Natural killer cell (primary cell): ENCODE measurements at regions not wholly inside any gene's neighbourhood (a gene's known extent, or its start where the extent isn't known, plus 50 kb on each side); places are given as distances from the start of the nearest gene placed in this dataset.
"Not testable (repeated sequence)": the region's sequence is repeated elsewhere in the genome, so short reads cannot be mapped to it uniquely, and the experiment has no call there.

Experiments
- ATAC-seq, 3 donors: fragments of 150-1000 bp in 2 of 3; fragments of 200-7000 bp in 1 of 3; cut with Tn5 transposase; 1 replicate in 1 of 3; 2 replicates in 2 of 3; pipeline ENCODE4 v1.10.0; 2021; ENCODE audit warnings: mild to moderate bottlenecking in 2 of 3, moderate library complexity in 2 of 3
- DNase-seq, 2 donors: peaks; one replicate each; pipeline versions ENCODE4 v3.0.0 to v3.0.0-alpha.2; 2013 to 2021; ENCODE audit warnings: mixed read lengths in 1 of 2
- H3K27ac ChIP-seq: one replicate; pipeline ENCODE4 v1.5.1; 2013; ENCODE audit warnings: mild to moderate bottlenecking, low read length
- H3K27me3 ChIP-seq: one replicate; pipeline ENCODE4 v1.6.1; 2013; ENCODE audit warnings: low read length; ENCODE audit not compliant: control insufficient read depth, insufficient read depth
- H3K36me3 ChIP-seq: one replicate; pipeline ENCODE4 v1.6.1; 2013; ENCODE audit warnings: low read length; ENCODE audit not compliant: control insufficient read depth, insufficient read depth
- H3K4me1 ChIP-seq: one replicate; pipeline ENCODE4 v1.6.1; 2013; ENCODE audit warnings: low read length; ENCODE audit not compliant: control insufficient read depth, insufficient read depth
- H3K4me3 ChIP-seq: one replicate; pipeline ENCODE4 v1.5.1; 2013; ENCODE audit warnings: low read length
- H3K9me3 ChIP-seq: one replicate; pipeline ENCODE4 v1.6.1; 2013; ENCODE audit warnings: low read length; ENCODE audit not compliant: control insufficient read depth, insufficient read depth
- H3K27ac Mint-ChIP-seq, 2 donors: one replicate each; pipeline ENCODE4 v1.8.0; 2022; ENCODE audit warnings: mild to moderate bottlenecking in 2 of 2, mixed read lengths in 2 of 2, moderate library complexity in 1 of 2
- H3K27me3 Mint-ChIP-seq, 2 donors: one replicate each; pipeline ENCODE4 v1.8.0; 2022; ENCODE audit warnings: low read depth in 2 of 2, mixed read lengths in 2 of 2
- H3K36me3 Mint-ChIP-seq: one replicate; pipeline ENCODE4 v1.8.0; 2022; ENCODE audit warnings: mixed read lengths
- H3K4me1 Mint-ChIP-seq, 2 donors: one replicate each; pipeline ENCODE4 v1.8.0; 2022; ENCODE audit warnings: mixed read lengths in 2 of 2
- H3K4me3 Mint-ChIP-seq: one replicate; pipeline ENCODE4 v1.8.0; 2022; ENCODE audit warnings: mild to moderate bottlenecking, moderate library complexity, mixed read lengths
- H3K9me3 Mint-ChIP-seq, 2 donors: one replicate each; pipeline ENCODE4 v1.8.0; 2022; ENCODE audit warnings: mixed read lengths in 2 of 2
- WGBS: methylation state at CpG from one replicate; pipeline ENCODE4 v1.1.7; 2013; ENCODE audit warnings: missing lambda C conversion rate; ENCODE audit not compliant: insufficient coverage; 5-methylcytosine and 5-hydroxymethylcytosine counted together
- intact Hi-C: fragments of 100-400 bp; cut with micrococcal nuclease; formaldehyde crosslinking; loops from one replicate; pipeline ENCODE4 v1.14.2; 2022
- TF ChIP-seq, protein P1 (sequence below): fragments of 200-600 bp; IDR thresholded peaks from one replicate; pipeline ENCODE4 v1.8.0; 2022; ENCODE audit warnings: antibody characterized with exemption

DNA sequence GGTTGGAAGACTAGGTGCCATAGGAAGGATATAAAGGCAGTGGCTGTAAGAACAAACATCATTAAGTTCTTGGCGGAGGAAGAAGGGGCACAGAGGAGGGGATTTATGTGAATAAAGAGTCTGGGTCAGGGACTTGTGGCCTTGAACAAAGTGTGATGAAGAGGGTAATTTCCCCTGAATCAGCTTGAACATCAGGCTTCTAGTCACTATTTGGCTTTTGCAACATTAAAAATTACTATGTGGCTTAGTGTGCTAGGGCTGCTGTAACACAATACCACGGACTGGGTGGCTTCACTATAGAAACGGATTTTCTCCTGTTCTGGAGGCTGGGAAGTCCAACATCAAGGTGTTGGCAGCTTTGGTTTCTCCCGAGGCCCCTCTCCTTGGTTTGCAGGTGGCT is 70.5 kb upstream of the CNIH3 start:
- Mint-ChIP-seq H3K4me3 (no peak overlapping the region), H3K27ac (no peak overlapping the region), H3K9me3 (no peaks in the 10 kb centered on the region), H3K27me3 (peaks cover 0 to 4% of the 10 kb centered on the region in 2 donors), H3K36me3 (no peaks in the 10 kb centered on the region), H3K4me1 (peaks cover 0 to 5% of the 10 kb centered on the region in 2 donors)
- DNase-seq (no peak), ATAC-seq (no peak)
- H3K4me3 ChIP-seq, result no peak overlapping the region
- no peaks in the 10 kb centered on the region for H3K36me3 ChIP-seq
- no peak overlapping the region for H3K27ac ChIP-seq
- WGBS, result 78% methylated on average over 4 of the region's 4 CpGs
- no peaks in the 10 kb centered on the region for H3K4me1 ChIP-seq
- no peaks in the 10 kb centered on the region for H3K27me3 ChIP-seq
- intact Hi-C loops, result no loop called here
- no peaks in the 10 kb centered on the region for H3K9me3 ChIP-seq
- TF ChIP-seq, protein P1, sequence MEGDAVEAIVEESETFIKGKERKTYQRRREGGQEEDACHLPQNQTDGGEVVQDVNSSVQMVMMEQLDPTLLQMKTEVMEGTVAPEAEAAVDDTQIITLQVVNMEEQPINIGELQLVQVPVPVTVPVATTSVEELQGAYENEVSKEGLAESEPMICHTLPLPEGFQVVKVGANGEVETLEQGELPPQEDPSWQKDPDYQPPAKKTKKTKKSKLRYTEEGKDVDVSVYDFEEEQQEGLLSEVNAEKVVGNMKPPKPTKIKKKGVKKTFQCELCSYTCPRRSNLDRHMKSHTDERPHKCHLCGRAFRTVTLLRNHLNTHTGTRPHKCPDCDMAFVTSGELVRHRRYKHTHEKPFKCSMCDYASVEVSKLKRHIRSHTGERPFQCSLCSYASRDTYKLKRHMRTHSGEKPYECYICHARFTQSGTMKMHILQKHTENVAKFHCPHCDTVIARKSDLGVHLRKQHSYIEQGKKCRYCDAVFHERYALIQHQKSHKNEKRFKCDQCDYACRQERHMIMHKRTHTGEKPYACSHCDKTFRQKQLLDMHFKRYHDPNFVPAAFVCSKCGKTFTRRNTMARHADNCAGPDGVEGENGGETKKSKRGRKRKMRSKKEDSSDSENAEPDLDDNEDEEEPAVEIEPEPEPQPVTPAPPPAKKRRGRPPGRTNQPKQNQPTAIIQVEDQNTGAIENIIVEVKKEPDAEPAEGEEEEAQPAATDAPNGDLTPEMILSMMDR, result no peak

DNA sequence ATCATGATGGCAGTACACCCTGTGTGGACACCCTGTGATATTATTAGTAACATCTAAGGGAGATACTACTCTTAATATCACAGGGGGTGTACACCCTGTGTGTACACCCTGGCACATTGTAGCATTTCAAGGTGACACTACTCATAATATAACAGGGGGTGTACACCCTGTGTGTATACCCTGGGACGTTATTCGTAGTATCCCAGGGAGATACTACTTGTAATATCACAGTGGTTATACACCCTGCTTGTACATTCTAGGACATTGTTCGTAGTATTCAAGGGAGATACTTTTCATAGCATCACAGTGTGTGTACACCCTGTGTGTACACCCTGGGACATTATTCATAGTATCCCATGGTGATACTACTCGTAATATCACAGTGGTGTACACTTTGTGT is 67.4 kb upstream of the CNIH3 start:
- H3K27ac Mint-ChIP-seq, result no peak overlapping the region
- Histone ChIP-seq H3K36me3 (no peaks in the 10 kb centered on the region), H3K4me1 (no peaks in the 10 kb centered on the region), H3K9me3 (no peaks in the 10 kb centered on the region), H3K4me3 (no peak overlapping the region), H3K27me3 (no peaks in the 10 kb centered on the region), H3K27ac (no peak overlapping the region)
- H3K36me3 Mint-ChIP-seq, result no peaks in the 10 kb centered on the region
- H3K4me1 Mint-ChIP-seq, result no peaks in the 10 kb centered on the region
- ATAC-seq (no peak), DNase-seq (no peak)
- intact Hi-C loops, result no loop called here
- TF ChIP-seq, protein P1, result no peak
- H3K27me3 Mint-ChIP-seq, result peaks cover 0 to 4% of the 10 kb centered on the region in 2 donors
- H3K9me3 Mint-ChIP-seq, result no peaks in the 10 kb centered on the region
- 93% methylated on average over 3 of the region's 4 CpGs for WGBS
- H3K4me3 Mint-ChIP-seq, result no peak overlapping the region

DNA sequence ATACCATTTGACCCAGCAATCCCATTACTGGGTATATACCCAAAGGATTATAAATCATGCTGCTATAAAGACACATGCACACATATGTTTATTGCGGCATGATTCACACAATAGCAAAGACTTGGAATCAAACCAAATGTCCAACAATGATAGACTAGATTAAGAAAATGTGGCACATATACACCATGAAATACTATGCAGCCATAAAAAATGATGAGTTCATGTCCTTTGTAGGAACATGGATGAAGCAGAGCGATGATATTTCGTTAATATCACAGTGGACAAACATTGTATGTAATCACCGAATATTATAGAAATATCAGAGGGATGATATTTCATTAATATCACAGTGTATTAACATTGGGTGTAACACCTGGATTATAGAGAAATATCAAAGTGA is 64.9 kb upstream of the CNIH3 start:
- H3K4me1 Mint-ChIP-seq, H3K36me3 ChIP-seq, intact Hi-C loops, H3K27me3 Mint-ChIP-seq, H3K27ac ChIP-seq, H3K4me1 ChIP-seq, H3K9me3 Mint-ChIP-seq, H3K27ac Mint-ChIP-seq, H3K4me3 ChIP-seq, H3K9me3 ChIP-seq, H3K27me3 ChIP-seq, ATAC-seq, DNase-seq, H3K4me3 Mint-ChIP-seq, H3K36me3 Mint-ChIP-seq: not testable (repeated sequence)
- WGBS, result 100% methylated on average over 3 of the region's 4 CpGs

DNA sequence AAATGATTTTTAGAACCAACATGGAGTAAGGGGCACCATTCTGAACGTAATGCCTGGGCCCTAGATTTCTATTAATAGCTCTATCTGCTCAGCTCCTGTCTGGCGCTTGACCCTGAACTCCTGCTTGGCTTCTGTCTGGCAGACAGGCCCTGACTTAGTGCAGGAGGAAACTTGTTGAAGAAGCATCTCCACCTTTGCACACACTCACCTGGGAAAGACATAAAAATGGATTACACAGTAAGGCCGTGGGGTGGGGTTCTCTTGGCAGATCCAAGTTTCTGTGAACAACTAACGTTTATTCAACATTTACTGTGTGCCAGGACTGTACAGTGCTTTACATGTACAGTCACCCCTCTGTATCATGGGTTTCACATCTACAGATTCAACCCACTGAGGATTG is 62.1 kb upstream of the CNIH3 start:
- no peak for ATAC-seq
- intact Hi-C loops, result no loop called here
- Mint-ChIP-seq H3K27me3 (no peaks in the 10 kb centered on the region), H3K36me3 (no peaks in the 10 kb centered on the region), H3K4me1 (no peaks in the 10 kb centered on the region), H3K9me3 (no peaks in the 10 kb centered on the region), H3K4me3 (no peak overlapping the region), H3K27ac (no peak overlapping the region)
- Histone ChIP-seq H3K4me3 (no peak overlapping the region), H3K27ac (no peak overlapping the region), H3K4me1 (no peaks in the 10 kb centered on the region), H3K27me3 (no peaks in the 10 kb centered on the region), H3K9me3 (no peaks in the 10 kb centered on the region), H3K36me3 (no peaks in the 10 kb centered on the region)
- DNase-seq, result no peak
- WGBS, result 86% methylated on average over 4 of the region's 4 CpGs
- TF ChIP-seq, protein P1, result no peak
